Activated naive CD8-positive, alpha-beta T cell treated with anti-CD3 and anti-CD28 coated beads, Interleukin-2, amount 50 U/mL, for 24 hours (primary cell): ENCODE measurements at regions not wholly inside any gene's neighbourhood (a gene's known extent, or its start where the extent isn't known, plus 50 kb on each side); places are given as distances from the start of the nearest gene placed in this dataset.

Source experiments
- ATAC-seq: fragments of 150-1000 bp; cut with Tn5 transposase; one replicate; pipeline ENCODE4 v1.10.0; 2021
- DNase-seq: peaks from one replicate; pipeline ENCODE4 v3.0.0; 2021
- H3K27ac Mint-ChIP-seq: one replicate; pipeline ENCODE4 v1.8.0; 2021; ENCODE audit warnings: mild to moderate bottlenecking, mixed read lengths
- H3K27me3 Mint-ChIP-seq: one replicate; pipeline ENCODE4 v1.8.0; 2021; ENCODE audit warnings: mixed read lengths
- H3K36me3 Mint-ChIP-seq: one replicate; pipeline ENCODE4 v1.8.0; 2021; ENCODE audit warnings: low read depth, mixed read lengths
- H3K4me1 Mint-ChIP-seq: one replicate; pipeline ENCODE4 v1.8.0; 2021; ENCODE audit warnings: mixed read lengths
- H3K4me3 Mint-ChIP-seq: one replicate; pipeline ENCODE4 v1.8.0; 2021; ENCODE audit warnings: mild to moderate bottlenecking, moderate library complexity, mixed read lengths
- H3K9me3 Mint-ChIP-seq: one replicate; pipeline ENCODE4 v1.8.0; 2021; ENCODE audit warnings: mixed read lengths

DNA sequence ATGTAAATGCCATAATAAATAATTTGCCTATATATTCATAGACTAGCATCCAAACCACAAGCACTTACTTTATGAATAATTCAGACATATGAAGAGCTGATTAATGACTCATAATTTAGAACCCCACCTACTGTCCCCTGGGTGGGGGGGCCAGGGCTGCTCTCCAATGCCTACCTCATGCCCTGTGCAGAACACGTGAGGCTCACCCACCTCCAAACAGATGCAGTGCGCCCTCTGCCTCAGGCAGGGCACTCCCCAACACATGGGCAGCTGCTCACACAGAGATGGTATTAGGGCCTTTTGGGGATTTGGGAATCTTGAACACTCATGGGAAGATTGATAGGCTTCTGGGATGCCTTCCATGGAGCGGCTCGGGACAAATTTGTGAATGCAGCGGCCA, 75.1 kb upstream of the INSIG1 start:
- H3K9me3 Mint-ChIP-seq: no peaks in the 10 kb centered on the region
- no peak overlapping the region for H3K27ac Mint-ChIP-seq
- peaks cover 11% of the 10 kb centered on the region for H3K27me3 Mint-ChIP-seq
- peaks cover 7% of the 10 kb centered on the region for H3K4me1 Mint-ChIP-seq
- no peak for DNase-seq
- no peak for ATAC-seq
- H3K36me3 Mint-ChIP-seq: no peaks in the 10 kb centered on the region
- H3K4me3 Mint-ChIP-seq: no peak overlapping the region

DNA sequence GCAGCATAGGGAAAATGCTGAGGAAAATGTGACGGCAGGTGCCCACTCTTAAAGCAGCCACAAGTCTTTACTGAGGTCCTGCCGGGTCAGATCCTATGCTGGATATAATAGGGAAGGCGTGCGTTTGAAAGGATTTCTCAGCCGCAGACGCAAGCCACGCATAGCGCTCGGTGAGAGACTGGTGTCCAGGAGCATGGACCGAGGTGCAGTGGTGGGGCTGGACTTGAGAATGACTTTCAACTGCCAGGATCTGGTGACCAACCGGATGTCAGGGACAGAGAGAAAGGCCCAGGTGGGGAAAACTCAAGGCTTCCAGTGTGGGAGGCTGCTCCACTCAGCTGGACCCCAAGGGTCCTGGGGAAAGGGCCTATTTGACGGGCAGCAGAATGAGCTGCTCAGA, 74.7 kb upstream of the INSIG1 start:
- Mint-ChIP-seq H3K4me3 (no peak overlapping the region), H3K27ac (no peak overlapping the region), H3K9me3 (no peaks in the 10 kb centered on the region), H3K4me1 (peaks cover 6% of the 10 kb centered on the region), H3K36me3 (no peaks in the 10 kb centered on the region), H3K27me3 (peaks cover 11% of the 10 kb centered on the region)
- ATAC-seq: no peak
- no peak for DNase-seq

DNA sequence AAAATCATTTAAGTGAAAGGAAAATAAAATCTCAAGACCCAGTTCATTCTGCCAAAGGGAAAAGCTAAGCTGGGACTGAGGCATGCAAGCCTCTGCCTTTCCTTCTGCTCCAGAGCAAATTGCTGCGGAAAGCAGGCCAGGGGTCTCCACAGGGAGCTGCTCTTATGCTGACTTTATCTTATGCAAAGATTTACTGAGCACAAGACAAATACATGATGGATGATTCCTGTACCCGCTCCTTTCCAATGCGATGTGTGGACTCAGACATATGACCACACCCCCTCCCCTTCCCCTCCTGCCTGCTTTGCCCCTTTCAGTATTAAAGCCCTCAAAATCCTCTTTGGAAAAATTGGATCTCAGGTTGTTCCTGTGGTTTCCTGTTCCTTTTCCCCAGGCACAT, 74.2 kb upstream of the INSIG1 start:
- Mint-ChIP-seq H3K9me3 (no peaks in the 10 kb centered on the region), H3K4me1 (peaks cover 6% of the 10 kb centered on the region), H3K27me3 (peaks cover 11% of the 10 kb centered on the region), H3K27ac (no peak overlapping the region), H3K4me3 (no peak overlapping the region), H3K36me3 (no peaks in the 10 kb centered on the region)
- DNase-seq (no peak), ATAC-seq (no peak)

DNA sequence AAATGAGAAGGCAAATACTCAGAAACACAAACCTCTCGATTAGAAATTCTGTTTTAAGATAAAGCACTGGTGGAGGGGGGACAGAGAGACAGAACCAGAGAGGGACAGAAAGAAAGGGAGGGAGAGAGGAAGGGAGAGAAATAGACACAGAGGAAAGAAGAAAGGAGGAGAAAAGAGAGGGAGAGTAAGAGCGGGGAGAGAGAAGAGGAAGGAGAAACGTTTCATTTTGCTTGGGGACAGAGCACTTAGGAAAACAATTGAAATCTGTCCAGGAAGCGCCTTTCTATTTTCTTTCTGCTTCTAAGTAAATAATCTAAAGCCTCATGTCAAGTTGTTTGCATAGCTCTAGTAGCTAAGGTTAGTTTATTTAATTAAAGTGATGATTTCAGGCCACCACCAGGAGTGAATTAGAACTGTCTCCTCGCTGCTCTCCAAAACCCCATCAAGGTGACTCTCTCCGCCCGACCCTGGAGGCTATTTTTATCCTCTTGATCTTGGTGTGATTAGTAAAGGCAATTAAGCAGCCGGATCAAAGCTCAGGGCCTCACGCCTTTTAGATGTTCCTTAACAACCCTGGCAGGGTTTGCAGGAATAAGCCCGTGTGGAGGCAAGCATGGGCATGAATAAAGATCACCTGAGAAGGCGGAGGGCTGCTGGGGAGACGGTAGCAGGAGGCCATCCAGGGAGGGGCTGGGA, 73.4 kb upstream of the INSIG1 start:
- Mint-ChIP-seq H3K9me3 (no peaks in the 10 kb centered on the region), H3K4me3 (no peak overlapping the region), H3K27ac (no peak overlapping the region), H3K36me3 (no peaks in the 10 kb centered on the region), H3K4me1 (peaks cover 6% of the 10 kb centered on the region), H3K27me3 (peaks cover 11% of the 10 kb centered on the region)
- ATAC-seq (no peak), DNase-seq (no peak)

DNA sequence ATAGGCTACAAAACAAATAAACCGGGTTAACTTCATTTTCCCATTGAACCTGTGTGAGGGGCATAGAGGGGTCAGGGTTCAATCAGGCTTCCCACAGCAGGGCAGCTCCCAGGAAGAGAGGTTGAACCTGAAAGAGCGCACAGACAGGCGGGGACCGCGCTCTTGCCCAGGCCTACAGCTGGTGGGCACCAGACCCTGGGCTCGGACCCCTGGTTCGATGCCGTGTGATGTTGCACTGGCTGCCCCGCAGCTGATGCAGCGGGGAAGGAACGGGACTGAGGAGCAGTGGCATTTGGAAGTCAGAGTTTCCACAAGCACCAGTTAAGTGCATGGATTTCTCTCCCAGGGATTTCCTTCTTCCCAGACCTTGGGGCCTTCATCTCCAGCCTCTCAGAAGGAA, 72.6 kb upstream of the INSIG1 start:
- peaks cover 9% of the 10 kb centered on the region for H3K27me3 Mint-ChIP-seq
- no peak overlapping the region for H3K27ac Mint-ChIP-seq

DNA sequence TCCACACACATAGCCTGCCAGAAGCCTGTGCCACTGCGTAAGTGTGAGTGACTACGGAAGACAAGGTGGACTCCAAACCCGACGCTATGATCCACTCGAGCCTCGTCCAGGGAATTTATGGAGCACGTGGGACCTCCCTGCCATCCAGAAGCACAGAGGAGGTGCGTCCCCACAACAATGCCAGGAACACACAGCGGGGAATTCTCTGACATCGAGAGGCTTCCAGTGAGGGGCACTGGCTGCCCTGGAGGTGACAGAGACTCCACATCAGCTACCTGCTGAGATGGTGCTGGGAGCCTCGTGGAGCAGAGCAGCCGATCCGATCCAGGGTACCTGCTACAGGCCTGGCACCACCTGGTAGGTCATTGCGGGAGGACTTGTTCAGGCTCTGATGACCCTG, 72.2 kb upstream of the INSIG1 start:
- peaks cover 9% of the 10 kb centered on the region for H3K27me3 Mint-ChIP-seq
- H3K27ac Mint-ChIP-seq: no peak overlapping the region
- DNase-seq: no peak
- H3K4me1 Mint-ChIP-seq: peaks cover 6% of the 10 kb centered on the region
- no peak for ATAC-seq
- H3K9me3 Mint-ChIP-seq: no peaks in the 10 kb centered on the region
- no peaks in the 10 kb centered on the region for H3K36me3 Mint-ChIP-seq
- no peak overlapping the region for H3K4me3 Mint-ChIP-seq

More for the DNA sequence above, 72.6 kb upstream of the INSIG1 start:
- peaks cover 6% of the 10 kb centered on the region for H3K4me1 Mint-ChIP-seq
- no peak for ATAC-seq
- no peak overlapping the region for H3K4me3 Mint-ChIP-seq
- no peaks in the 10 kb centered on the region for H3K36me3 Mint-ChIP-seq
- no peaks in the 10 kb centered on the region for H3K9me3 Mint-ChIP-seq
- DNase-seq: no peak

DNA sequence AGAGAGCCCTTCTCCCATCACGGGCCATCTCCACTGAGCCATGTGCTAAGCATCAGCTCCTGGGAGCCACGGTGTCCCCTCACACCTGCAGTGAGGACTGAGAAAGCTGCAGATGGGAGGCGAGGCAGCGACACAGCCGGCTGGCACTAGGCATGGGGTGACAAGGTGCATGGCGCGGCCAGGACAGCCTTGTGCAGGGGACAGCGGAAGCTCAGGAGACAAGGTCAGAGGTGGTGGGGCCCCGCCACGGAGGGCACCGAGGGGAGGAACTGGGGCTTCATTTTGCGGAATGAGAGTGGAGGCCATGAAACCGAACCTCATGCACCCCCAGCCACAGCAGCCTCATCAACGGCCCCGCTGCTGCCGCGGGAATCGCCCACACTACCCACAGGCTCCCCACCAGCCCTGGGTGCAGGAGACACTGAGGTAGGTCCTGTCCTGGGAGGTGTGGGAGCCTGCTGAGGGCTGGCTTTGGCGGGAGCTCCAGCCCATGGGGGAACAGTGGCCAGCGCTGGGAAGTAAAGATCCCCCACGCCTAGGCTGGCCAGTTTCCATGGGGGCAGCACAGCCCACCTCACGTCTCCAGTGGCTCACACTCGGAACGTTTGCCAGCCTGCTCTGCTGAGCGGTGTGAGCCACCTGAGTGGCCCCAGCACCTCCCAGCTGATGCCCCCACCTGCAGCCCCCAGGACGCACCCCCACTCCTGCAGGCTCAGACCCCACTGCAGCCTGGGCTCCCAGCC, 71.2 kb upstream of the INSIG1 start:
- Mint-ChIP-seq H3K4me1 (peaks cover 6% of the 10 kb centered on the region), H3K4me3 (no peak overlapping the region), H3K27me3 (peaks cover 9% of the 10 kb centered on the region), H3K27ac (no peak overlapping the region), H3K9me3 (no peaks in the 10 kb centered on the region), H3K36me3 (no peaks in the 10 kb centered on the region)
- DNase-seq (no peak), ATAC-seq (no peak)

DNA sequence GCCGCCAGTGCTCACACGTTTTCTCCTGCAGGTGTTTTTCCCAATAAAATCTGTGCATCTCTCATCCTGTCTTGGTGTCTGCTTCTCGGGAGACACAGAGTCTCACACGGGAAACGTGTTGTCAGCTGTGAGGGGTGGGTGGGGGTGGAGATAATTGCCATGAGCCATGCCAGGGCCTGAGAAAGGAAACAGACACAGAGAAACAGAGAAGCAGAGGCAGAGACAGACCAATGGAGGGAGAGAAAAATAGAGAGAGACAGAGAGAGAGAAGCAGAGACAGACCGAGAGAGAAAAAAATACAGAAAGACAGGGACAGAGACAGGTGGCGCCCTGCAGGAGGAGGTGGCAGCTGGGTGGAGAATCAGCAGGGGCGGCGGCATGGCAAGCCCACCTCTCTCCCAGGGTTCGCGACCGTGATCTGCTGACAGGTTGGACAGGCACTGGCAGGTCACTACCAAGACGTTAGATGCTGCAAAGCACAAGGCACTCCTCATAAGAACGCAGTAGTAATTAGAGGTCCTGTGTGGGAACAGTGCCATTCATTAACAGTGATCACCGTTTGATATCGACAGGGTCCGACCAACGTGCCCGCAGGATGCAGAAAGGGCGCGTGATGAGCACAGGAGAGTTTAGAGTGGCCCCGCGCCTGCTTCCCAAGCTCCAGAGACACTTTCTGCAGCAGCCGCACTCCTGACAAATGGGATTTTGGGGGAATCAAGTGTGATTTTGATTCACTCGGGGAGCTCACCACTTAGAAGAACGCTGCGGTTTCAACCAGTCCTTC, 70.5 kb upstream of the INSIG1 start:
- DNase-seq: no peak
- H3K27ac Mint-ChIP-seq: no peak overlapping the region
- no peaks in the 10 kb centered on the region for H3K36me3 Mint-ChIP-seq
- H3K27me3 Mint-ChIP-seq: peaks cover 9% of the 10 kb centered on the region
- peaks cover 3% of the 10 kb centered on the region for H3K4me1 Mint-ChIP-seq
- no peak overlapping the region for H3K4me3 Mint-ChIP-seq
- no peak for ATAC-seq
- no peaks in the 10 kb centered on the region for H3K9me3 Mint-ChIP-seq

DNA sequence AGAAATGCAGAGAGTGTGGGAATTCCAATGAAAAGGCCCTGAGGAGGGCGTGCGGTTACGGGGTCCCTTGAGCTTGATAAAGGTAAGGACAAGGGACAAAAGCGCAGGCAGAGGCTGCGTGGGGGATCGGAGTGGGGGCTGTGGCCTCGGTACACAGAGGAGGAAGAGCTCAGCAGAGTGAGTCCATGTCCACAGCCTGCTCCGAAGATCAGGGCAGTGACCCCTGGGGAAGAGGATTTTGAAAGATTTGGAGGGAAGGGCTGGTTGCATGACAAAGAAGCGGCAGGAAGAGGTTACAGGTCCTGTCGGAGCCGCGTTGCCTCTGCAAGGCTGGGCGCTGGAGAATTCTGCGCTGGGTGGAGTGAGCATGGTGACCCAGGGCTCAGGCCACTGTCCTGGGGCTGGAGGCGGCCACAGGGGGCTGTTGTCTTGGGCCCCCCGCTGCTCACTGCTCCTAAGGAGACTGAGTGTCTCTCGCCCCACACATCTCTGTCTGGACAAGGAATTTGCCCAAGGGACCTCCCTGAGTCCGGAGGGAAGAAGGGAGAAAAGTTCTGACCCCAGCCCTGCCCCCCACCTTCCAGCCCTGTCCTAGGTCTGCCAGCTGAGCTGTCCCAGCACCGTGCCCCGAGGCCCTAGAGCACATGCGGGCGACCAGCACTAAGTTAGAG, 69.8 kb upstream of the INSIG1 start:
- Mint-ChIP-seq H3K36me3 (no peaks in the 10 kb centered on the region), H3K4me1 (no peaks in the 10 kb centered on the region), H3K27me3 (peaks cover 9% of the 10 kb centered on the region), H3K27ac (no peak overlapping the region), H3K4me3 (no peak overlapping the region), H3K9me3 (no peaks in the 10 kb centered on the region)
- ATAC-seq: no peak
- DNase-seq: no peak

DNA sequence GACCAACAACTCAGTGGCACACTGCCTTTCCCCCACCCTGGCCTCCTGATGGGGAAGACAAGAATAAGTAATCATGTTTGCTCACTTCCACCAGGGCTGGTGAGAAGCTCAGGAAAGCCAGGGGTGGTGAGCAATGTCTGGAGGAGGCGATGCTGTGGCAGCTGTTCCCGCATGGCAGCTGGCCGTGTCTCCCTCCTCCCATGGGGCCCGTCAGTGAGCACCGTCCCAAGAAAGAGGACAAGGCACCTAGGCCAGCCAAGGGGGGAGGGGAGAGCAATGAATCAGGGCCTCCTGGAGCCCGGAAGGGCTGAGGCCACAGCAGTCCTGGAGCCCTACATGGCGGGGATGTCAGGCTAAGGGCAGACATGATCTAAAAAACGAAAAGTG, 69.2 kb upstream of the INSIG1 start:
- Mint-ChIP-seq H3K9me3 (no peaks in the 10 kb centered on the region), H3K4me3 (no peak overlapping the region), H3K4me1 (no peaks in the 10 kb centered on the region), H3K27ac (no peak overlapping the region), H3K36me3 (no peaks in the 10 kb centered on the region), H3K27me3 (peaks cover 9% of the 10 kb centered on the region)
- DNase-seq (no peak), ATAC-seq (no peak)

DNA sequence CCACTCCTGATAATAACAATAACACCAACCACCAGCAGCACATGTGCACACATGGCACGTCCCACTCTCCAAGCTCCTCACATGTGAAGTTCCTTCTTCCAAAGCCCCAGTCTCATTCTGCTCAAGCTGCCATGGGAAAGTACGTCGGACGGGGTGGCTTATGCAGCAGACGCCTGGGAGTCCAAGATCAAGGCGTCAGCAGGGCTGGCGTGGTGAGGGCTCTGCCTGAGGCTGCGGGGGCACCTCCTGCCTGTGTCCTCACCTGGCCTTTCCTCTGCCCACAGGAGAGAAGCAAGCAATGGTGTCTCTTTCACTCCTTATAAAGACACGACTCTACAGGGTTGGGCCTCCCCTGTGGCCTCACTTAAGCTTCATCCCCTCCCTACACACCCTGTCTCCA, 68.8 kb upstream of the INSIG1 start:
- DNase-seq (no peak), ATAC-seq (no peak)
- H3K27me3 Mint-ChIP-seq: peaks cover 9% of the 10 kb centered on the region
- no peak overlapping the region for H3K4me3 Mint-ChIP-seq
- H3K27ac Mint-ChIP-seq: no peak overlapping the region
- no peaks in the 10 kb centered on the region for H3K4me1 Mint-ChIP-seq
- no peaks in the 10 kb centered on the region for H3K36me3 Mint-ChIP-seq
- no peaks in the 10 kb centered on the region for H3K9me3 Mint-ChIP-seq

DNA sequence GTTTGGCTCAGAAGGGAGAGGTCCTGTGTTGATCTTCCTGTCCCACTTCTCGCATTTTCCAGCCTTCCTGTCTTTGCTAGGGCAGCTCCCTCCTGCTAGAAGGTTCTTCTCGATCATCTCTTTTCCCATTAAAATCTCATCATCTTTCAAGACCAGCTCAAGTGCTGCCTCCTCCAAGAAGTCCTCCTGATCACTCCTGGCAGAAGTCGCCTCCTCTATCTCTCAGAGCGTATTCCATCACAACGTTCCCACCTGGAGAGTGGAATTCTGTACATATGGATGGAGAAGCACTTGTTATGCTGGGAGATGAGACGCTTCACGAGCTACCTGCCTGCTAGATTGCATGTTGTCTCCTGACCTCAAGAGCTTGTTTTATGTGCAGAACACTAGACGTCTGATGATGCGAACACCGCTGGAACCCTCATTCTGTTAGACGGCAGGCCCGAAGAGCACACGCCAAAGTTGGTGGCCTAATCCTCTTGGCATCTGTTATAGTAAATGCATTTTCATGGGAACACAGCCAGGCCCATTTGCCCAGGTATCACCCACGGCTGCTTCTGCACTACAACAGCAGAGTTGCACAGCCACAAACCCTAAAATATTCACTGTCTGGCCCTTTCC, 68.0 kb upstream of the INSIG1 start:
- DNase-seq: no peak
- Mint-ChIP-seq H3K27me3 (peaks cover 7% of the 10 kb centered on the region), H3K4me1 (no peaks in the 10 kb centered on the region), H3K36me3 (no peaks in the 10 kb centered on the region), H3K4me3 (no peak overlapping the region), H3K9me3 (no peaks in the 10 kb centered on the region), H3K27ac (no peak overlapping the region)
- ATAC-seq: no peak

DNA sequence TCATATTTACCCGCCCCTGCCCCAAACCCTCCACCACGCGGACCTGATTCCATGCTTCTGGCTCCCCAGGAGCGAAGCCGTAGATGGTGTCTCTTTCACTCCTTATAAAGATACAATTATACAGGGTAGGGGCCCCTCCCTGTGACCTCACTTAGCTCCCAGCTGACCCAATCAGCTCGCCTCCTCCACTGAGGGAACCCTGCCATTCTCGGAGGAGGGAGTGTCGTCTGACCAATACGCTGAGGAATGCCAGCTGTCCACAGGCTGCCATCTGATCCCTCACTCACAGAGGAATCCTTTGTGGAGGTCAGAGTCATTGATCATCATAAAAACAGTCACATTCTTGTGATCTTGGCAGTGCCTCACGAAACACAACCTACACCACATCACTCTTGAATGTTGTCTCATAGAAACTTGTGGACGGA, 67.5 kb upstream of the INSIG1 start:
- DNase-seq: no peak
- Mint-ChIP-seq H3K4me3 (no peak overlapping the region), H3K9me3 (no peaks in the 10 kb centered on the region), H3K4me1 (no peaks in the 10 kb centered on the region), H3K36me3 (no peaks in the 10 kb centered on the region), H3K27me3 (peaks cover 7% of the 10 kb centered on the region), H3K27ac (no peak overlapping the region)
- no peak for ATAC-seq

DNA sequence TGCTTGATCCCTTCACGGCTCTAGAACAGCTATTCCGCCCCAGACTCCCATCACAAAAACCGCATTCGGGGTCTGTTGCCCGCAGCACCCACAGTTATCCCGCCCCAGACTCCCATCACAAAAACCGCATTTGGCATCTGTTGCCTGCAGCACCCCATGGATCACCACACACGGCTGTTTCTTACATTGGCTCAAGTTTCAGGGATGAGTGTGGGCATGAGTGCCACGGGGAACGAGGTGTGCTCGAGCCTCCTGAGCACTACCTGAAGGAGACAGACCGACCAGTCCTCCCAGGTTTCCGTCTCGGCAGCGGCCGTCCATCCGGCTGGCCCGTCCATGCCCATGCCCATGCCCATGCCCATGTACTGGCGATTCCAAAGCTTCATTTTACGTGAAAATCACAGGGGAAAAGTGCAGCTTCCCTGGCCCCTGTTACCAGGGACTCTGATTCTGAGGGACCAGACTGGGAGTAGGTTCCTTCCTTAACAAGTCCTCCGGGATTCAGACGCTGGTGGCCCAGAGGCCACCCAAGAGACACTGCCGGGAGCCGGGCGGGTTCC, 66.4 kb upstream of the INSIG1 start:
- H3K4me1 Mint-ChIP-seq: no peaks in the 10 kb centered on the region
- no peak overlapping the region for H3K4me3 Mint-ChIP-seq
- no peaks in the 10 kb centered on the region for H3K36me3 Mint-ChIP-seq
- no peak for DNase-seq
- no peaks in the 10 kb centered on the region for H3K27me3 Mint-ChIP-seq
- no peaks in the 10 kb centered on the region for H3K9me3 Mint-ChIP-seq
- no peak overlapping the region for H3K27ac Mint-ChIP-seq
- no peak for ATAC-seq
